NCI-H748 (cell line): ENCODE measurements at regions not wholly inside any gene's neighbourhood (a gene's known extent, or its start where the extent isn't known, plus 50 kb on each side); places are given as distances from the start of the nearest gene placed in this dataset.

Source experiments
- DNase-seq: peaks from one replicate; lab custom pipeline; 2025; ENCODE audit not compliant: unreplicated experiment; lab: John Stamatoyannopoulos, UW

DNA sequence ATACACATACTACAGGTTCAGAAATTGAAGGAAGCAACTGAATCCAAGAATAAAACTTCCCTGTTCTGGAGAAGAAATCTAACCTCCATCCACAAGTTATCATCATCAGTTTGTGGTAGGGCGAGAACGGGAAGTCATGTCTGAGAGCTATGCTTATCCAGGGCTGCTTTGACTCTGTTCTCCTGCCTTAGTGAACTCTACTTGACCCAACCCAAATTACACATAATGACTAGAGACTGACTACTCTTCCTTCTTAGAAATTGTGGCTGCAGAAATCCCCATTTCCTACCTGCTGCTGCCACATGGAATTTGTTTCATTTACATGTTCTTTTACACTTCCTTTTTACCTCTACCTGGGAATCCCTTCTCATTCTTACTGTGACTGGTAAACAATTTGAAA lies 1102.6 kb upstream of the PIK3C3 start:
- DNase-seq, result no peak

DNA sequence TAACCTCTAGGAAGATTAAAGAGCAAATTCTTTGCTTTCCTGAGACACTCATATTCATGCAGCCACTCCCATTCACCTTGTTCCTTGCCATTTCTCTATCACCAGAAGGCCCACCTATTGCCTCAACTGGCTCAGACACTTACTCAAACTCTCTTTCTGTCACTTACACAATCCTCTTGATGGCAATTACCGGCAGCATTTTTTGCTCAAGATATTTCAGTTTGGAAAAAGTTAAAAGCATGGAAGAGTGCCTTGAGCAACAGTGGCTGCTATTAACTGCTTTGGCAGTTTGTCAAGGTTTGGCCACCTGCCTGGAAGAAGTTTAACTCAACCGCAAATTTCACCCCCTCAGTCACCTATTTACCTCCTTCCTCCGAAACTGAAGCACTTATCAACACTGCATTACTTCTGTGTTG lies 1104.0 kb upstream of the PIK3C3 start:
- DNase-seq, result no peak

DNA sequence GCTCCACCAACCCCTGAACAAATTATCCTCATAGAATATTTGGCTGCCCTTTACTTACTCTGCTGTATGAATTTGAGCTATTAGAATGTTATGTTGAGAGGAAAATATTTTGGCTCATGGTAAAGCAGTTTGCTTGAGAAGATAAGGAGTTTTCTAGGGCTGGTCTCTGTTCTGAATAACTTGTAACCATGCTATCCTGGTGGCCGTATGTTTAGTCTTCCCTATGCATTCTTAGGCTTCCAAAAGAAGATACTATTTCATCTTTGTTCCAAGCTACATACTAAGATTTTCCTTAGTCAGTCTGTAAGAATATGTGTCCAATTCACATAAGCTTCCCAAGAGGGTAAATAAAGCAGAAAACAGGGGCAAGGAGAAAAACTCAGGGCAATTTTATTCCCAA lies 1105.1 kb upstream of the PIK3C3 start:
- DNase-seq, result no peak

DNA sequence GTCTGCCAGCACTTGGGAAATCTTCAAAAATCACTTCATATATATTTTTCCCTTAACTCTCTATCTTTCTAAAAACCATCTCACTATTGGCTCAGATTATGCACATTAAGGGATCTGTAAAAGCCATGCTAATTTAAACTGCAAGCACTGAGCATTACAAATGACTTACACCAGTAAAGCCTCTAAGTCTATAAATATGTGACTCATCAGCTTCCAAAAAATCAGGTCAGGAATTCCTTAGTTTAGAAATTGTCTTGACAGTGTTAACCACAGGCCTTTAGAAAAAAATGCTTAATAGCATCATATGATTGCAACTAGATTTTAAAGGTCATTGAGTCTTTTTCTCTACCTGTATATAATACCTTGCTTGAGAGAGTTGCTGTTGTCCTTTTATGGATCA lies 1113.6 kb upstream of the PIK3C3 start:
- DNase-seq, result no peak

DNA sequence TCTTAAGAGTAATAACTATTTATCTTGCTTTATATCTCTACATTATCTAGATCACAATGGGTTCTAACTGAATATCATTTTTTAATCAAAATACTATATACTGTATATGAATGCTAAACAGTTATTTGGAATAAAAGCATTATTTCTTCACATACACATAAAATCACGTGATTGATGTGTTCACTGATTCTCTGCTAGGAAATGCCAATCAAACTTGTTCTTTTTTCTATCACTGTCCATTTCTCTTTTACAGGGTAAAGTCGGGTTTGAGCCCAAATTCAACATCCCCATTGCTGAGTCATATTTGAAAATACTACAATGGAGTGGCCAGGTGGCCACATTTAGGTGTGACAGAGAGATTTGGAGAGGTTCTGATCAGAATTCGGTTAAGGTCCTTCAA lies 1114.0 kb upstream of the PIK3C3 start:
- no peak for DNase-seq

DNA sequence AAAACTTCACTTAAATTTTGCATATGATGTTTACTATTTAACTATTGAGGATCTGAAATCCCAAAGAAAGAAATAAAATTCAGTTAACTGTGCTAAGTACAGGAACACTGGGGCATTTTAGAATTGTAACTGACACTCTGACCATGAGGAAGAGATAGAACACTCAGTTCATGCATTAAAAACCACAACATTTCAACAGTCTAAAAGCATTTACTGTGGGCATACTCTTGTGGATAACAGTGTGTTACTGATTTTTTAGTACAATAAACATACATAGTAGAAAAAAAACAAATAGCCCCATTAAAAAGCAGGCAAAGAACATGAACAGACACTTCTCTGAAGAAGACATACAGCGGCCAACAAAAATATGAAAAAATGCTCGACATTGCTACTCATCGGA lies 1122.7 kb upstream of the PIK3C3 start:
- DNase-seq, result no peak

DNA sequence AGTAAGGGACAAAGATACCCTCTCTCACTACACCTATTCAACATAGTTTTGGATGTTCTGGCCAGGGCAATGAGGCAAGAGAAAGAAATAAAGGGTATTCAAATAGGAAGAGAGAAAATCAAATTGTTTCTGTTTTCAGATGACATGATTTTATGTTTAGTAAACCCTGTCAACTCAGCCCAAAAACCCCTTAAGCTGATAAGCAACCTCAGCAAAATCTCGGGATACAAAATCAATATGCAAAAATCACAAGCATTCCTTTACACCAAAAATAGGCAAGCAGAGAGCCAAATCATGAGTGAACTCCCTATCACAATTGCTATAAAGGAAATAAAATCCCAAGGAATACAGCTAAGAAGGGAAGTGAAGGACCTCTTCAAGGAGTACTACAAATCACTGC lies 1130.7 kb upstream of the PIK3C3 start:
- DNase-seq, result no peak

DNA sequence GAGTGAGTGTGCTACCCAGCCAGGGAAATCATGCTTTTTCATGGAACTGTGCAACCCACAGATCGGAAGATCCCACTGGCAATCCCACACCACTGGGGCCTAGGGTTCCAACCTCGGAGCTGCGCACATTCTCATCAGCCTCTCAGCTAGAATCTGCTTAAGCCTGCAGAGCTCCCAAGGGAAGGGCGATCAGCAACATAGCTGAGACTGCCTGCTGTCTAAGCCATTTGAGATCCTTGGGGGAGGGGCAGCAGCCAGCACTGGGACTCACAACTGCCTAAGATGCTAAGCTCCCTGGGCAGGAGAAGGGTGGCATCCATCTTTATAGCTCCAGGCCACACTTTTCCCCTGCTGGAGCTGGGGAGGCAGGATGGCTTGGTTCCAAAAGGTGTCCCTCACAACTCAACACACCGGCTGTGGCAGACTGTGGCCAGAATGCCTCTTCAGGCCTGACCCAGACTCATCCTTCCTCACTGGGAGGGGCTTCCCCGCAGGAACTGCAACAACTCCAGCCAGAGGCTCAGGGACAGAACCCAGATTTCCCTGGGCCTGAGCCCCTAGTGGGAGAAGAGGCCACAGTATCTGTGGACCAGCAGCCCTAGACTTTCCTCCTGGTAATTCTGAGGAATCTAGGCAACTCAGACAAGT lies 1133.3 kb upstream of the PIK3C3 start:
- no peak for DNase-seq

DNA sequence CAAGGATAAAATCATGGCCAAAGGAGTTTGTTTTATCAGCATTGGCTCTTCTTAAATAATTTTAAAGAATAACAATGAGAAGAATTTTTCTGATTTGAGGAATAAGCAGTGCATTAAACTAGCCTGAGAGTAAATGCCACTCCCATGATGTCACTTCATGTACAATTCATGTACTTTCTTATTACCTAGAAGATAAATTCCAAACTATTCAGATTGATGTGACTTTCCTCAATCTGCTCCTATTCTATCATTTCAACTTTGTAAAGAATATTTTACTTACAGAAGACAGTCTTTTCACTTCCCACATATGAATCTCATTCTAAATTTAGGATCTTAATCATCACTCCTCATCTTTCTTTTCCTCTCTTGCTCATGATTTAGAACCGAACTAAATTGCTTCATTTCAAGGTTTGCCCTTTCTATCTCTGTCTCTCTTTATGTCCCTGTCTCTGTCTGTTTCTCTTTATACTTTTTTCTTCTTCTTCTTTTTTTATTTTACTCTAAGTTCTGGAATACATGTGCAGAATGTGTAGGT lies 1142.0 kb upstream of the PIK3C3 start:
- no peak for DNase-seq

DNA sequence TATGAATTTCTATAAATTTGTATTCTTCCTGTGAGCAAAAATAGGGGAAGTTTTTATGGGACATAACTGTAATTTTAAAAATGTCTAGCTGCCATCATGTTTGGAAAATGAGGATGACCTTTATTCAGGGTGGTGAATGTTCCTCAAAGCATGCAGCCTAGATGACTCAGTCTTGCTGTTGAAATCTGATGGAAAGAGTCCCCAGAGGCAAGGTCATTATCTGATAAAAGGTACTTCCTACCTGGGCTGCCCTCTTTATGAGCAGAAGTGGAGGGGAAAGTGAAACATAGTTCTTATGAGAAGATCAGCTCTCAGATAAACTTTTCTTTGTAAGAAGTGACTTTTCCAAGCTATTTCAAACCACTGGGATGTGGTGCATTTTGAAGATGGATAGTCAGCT lies 1144.7 kb upstream of the PIK3C3 start:
- no peak for DNase-seq

DNA sequence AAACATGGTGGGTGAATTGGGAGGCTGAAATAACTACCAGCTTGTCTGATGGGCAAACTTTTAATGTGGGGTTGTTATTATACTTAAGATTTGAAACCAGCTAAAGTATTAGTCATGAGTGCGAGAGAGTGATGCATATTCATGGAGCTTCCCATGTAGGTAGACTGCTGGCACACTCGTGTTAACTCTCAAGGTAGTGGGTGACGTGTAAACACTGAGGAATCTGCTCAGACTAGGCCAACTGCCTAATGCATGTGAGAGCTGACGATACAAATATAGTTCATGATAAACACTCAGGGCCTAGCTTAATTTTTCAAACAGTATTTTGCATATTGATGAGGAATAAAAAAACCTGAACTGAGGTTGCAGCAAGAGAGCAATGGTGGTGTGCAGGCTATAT lies 1165.7 kb upstream of the PIK3C3 start:
- no peak for DNase-seq

DNA sequence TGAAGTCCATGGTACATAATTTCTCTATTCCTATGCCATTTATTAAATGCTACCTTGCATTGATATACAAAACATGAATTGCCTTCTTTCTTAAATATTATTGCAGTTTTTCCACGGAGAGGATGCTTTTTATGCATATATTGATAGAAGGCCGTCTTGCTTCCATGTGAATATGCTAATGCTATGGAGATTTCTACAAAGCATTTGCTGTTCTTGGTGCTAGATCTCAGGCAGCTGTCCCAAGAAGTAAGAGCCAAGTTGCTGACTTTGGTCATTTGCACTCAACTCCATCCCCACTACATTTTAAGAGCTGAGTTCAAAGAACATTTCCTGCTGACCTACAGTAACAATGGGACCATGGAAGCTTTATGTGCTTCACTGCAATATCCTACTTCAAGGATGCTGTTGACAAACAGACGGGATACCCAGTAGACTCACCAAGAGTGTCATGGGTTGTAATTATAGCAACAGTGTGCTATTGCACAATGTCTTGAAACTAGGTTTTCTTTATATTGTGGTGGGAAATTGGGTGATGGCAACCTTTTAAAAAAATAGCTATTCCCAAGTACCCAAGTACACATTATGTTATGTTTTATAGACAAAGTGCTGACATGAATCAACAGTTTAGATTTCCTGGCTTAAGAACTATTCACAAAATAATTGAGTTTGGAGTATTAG lies 1172.4 kb upstream of the PIK3C3 start:
- DNase-seq, result no peak

DNA sequence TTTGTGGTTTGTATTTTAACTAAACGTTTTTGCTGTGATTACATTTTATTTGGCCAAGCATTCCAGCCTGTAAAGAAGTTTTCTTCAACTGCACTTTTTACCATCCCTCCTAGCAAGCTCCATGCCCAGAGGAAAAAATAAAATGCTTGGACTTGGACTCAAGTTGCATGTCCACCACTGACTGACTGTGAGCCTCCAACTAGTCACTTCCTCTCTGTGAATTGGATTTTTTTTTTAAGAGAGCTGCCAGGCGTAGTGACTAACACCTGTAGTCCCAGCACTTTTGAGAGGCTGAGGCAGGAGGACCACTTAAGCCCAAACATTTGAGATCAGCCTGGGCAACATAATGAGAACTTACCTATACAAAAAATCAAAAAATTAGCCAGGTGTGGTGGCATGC lies 1185.2 kb upstream of the PIK3C3 start:
- DNase-seq, result no peak

DNA sequence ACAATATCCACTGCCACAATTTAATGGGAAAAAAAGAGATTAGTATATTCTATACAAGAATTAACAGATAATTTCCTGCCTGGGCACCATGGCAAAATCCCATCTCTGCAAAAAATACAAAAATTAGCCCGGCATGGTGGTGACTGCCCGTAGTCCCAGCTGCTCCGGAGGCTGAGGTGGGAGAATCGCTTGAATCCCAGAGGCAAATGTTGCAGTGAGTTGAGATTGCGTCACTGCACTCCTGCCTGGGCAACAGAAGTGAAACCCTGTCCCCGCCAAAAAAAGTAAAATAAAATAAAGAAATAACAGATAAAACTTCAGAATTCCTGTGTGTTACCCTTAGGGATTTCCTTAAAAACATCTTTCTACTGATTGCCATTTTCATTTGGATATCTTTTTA lies 1194.8 kb upstream of the PIK3C3 start:
- DNase-seq, result no peak

DNA sequence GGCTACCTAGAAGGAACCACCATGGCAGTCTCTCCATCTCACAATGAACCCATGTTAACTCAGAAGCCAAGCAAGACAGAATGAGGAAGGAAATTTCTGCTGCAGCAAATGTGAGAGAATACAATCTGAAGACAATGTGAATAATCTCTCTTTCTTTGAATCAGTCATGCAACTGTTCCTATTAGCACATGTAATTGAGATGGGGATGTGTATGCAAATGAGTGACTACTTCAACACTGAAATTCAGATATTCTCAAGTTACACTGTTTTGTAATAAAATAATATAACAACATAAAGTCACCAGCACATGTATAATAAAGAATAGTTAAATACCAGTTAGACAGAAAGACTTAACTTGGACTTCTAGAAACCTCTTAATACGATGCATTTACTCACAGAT lies 1200.6 kb upstream of the PIK3C3 start:
- DNase-seq, result no peak

DNA sequence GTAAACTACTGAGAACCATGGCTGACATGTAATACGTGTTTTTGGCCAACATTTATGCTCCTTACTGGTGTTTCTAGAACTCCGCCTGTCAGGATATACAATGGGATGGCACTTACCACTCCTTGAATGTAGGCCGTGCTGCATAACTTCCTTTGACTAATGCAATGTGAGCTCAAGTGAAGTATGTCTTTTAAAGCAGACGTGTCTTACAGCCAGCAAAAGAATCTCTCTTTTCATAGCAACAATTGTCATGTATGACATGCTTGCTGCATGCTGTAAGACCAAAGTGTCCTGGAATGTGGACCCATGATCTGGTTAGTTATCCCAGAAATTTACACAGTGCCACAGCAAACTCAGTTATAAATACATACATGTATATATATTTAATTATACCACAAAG lies 1202.7 kb upstream of the PIK3C3 start:
- DNase-seq, result no peak

DNA sequence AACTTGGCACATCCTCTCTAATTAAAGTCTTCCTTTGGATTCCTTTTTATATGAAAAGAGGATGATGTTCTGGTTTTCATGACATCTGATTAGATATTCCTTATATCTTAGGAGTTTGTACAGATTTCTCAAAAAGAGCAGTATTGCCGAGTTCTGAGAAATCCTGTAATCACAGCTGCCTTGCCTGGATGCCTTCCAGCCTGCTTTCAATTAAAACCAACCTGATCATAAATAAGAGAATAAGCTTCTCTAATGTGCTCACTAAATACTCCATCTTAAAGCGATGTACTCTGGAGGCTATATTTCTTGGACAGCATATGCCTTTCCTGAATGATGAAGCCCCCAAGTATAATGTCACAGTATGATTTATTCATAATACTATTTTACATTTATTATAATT lies 1203.8 kb upstream of the PIK3C3 start:
- DNase-seq, result no peak

DNA sequence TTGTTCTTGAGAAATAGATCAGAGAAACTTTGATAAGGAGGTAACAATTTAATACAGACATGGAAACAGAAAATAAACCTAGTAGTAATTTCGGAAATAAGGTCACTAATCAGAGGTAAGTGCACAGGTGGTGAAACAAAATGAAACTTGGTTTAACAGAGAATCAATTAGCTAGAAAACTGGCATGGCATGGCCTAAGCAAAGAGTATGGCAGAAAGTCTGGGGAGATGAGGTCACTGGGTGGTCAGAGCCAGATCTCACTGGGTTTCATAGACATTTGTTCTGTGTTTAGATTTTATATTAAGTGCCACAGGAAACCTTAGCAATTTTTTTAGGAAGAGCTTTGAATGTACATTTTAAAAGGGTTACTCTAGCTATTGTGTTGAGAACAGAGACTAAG lies 1216.0 kb upstream of the PIK3C3 start:
- no peak for DNase-seq

DNA sequence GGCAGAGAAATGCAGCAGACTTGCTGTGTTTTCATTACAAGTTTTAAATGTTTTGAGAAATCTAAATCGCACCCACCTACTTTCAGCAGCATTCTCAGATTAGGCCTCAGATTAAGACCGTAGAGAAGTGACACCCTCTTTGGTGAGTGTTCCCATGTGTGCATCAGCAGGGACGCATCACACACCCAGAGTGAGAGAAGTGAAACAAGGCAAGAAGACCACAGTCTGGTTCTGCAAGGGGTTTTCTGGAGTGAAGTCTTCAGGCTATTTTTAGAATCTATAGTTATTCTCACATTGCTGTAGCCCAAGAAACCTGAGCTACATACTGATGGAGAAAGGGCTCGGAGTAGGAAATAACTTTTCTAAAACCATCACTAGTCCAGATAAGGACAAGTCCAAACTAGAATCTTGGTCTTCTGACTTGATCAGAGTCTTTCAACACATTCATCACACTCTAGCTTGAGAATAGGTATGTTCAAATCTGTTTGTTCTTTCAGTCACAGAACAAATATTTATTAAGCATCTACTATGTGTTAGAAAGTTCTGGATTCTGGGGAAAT lies 1216.6 kb upstream of the PIK3C3 start:
- DNase-seq, result no peak

DNA sequence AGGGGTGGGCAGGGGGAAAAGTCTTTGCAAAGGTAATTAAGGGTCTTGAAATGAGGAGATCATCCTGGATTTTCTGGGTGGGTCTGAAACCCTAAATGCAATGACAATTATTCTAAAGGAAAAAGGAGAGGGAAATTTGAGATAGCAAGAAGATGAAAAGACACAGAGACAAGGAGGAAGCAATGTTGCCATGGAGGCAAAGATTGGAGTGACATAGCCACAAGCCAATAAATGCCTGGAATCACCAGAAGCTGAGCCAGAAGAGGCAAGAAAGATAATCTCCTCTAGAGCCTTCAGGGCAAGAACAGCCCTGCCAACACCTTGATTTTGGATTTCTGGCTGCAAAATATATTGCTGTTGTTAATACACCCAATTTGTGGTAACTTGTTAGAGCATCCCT lies 1246.3 kb upstream of the PIK3C3 start:
- peak; percentile 26 for DNase-seq

DNA sequence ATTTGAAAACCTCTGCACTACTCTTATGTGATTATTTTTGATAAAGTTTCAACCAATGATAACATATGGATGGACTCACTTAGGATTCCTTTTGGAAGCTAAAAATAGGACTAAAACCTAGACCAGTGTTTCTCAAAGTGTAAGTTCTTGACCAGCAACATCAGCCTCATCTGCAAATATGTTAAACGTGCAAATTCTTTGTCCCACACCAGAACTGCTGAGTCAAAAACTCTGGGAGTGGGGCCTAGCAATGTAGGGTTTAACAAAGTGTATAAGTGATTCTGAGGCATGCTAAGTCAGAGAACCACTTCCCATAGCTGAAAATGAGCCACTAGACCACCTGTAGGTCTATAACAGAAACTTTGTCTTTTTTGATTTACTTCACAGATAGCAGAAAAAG lies 1247.2 kb upstream of the PIK3C3 start:
- DNase-seq, result no peak

DNA sequence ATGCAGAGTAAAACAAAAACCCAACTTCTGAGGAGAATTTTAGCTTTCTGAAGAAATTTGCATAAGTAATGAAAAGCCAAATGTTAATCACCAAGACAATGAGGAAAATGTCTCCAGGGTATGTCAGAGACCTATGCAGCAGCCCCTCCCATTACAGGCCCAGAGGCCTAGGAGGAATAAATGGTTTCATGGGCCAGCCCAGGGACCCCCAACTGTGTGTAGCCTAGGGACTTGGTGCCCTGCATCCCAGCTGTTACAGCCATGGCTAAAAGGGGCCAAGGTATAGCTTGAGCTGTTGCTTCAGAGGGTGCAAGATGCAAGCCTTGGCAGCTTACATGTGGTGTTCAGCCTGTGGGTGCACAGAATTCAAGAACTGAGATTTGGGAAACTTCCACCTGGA lies 1256.9 kb upstream of the PIK3C3 start:
- no peak for DNase-seq

DNA sequence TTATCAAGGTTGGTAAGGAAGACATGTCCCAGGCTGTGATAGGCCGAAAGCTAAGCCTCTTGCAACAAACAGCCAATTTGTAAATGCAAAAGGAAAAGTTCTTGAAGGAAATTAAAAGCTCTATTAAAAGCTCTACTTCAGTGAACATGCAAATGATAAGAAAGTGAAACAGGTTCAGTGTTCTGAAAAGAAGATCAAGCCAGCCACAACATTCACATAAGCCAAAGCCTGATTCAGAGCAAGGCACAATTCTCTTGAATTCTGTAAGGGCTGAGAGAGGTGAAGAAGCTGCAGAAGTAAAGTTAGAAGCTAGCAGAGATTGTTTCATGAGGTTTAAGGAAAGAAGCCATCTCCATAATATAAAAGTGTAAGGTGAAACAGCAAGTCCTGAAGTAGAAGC lies 1259.5 kb upstream of the PIK3C3 start:
- no peak for DNase-seq
